ENCODE measurements at regions not wholly inside any gene's neighbourhood (a gene's known extent, or its start where the extent isn't known, plus 50 kb on each side); places are given as distances from the start of the nearest gene placed in this dataset.
A peak's percentile ranks its signal among the peaks of the same experiment; 100 is the strongest.

GRCh38 chr1:4529446-4530165 is 124.8 kb upstream of the AJAP1 start:
- peak; percentile 42 for DNase-seq (ENCODE audit: low spot score)

GRCh38 chr1:4530166-4530785 is 124.1 kb upstream of the AJAP1 start:
- peak; percentile 1 for DNase-seq (ENCODE audit: low spot score)

- peak; percentile 4 for DNase-seq (ENCODE audit: low spot score)
Observed at GRCh38 chr1:4531842-4532241, 122.6 kb upstream of the AJAP1 start.

- DNase-seq (ENCODE audit: low spot score) = peak; percentile 10
Observed at GRCh38 chr1:4532656-4533055, 121.8 kb upstream of the AJAP1 start.

- DNase-seq (ENCODE audit: low spot score) = no peak
Observed at GRCh38 chr1:4546911-4547310, 107.5 kb upstream of the AJAP1 start.

GRCh38 chr1:4549930-4550329 is 104.5 kb upstream of the AJAP1 start:
- DNase-seq (ENCODE audit: low spot score) = no peak

- DNase-seq (ENCODE audit: low spot score) = no peak
Observed at GRCh38 chr1:4550941-4551340, 103.5 kb upstream of the AJAP1 start.

- no peak for DNase-seq (ENCODE audit: low spot score)
Observed at GRCh38 chr1:4551706-4552105, 102.7 kb upstream of the AJAP1 start.

GRCh38 chr1:4553761-4554160 is 100.6 kb upstream of the AJAP1 start:
- no peak for DNase-seq (ENCODE audit: low spot score)

GRCh38 chr1:4554271-4554865 is 100.0 kb upstream of the AJAP1 start:
- DNase-seq (ENCODE audit: low spot score) = no peak

GRCh38 chr1:4557949-4558348 is 96.5 kb upstream of the AJAP1 start:
- no peak for DNase-seq (ENCODE audit: low spot score)

- DNase-seq (ENCODE audit: low spot score) = no peak
Observed at GRCh38 chr1:4561205-4561604, 93.2 kb upstream of the AJAP1 start.

- DNase-seq (ENCODE audit: low spot score) = no peak
Observed at GRCh38 chr1:4562321-4562720, 92.1 kb upstream of the AJAP1 start.

GRCh38 chr1:4563586-4563985 is 90.8 kb upstream of the AJAP1 start:
- DNase-seq (ENCODE audit: low spot score) = no peak

GRCh38 chr1:4564051-4564450 is 90.4 kb upstream of the AJAP1 start:
- no peak for DNase-seq (ENCODE audit: low spot score)

- DNase-seq (ENCODE audit: low spot score) = no peak
Observed at GRCh38 chr1:4565166-4565565, 89.2 kb upstream of the AJAP1 start.

GRCh38 chr1:4565801-4566449 is 88.5 kb upstream of the AJAP1 start:
- DNase-seq (ENCODE audit: low spot score) = no peak

- DNase-seq (ENCODE audit: low spot score) = no peak
Observed at GRCh38 chr1:4571263-4571662, 83.1 kb upstream of the AJAP1 start.

- DNase-seq (ENCODE audit: low spot score) = no peak
Observed at GRCh38 chr1:4573526-4573925, 80.9 kb upstream of the AJAP1 start.

GRCh38 chr1:4581807-4582206 is 72.6 kb upstream of the AJAP1 start:
- DNase-seq (ENCODE audit: low spot score) = no peak

- DNase-seq (ENCODE audit: low spot score) = no peak
Observed at GRCh38 chr1:4584449-4584848, 70.0 kb upstream of the AJAP1 start.

- DNase-seq (ENCODE audit: low spot score) = peak; percentile 77
Observed at GRCh38 chr1:4585216-4585615, 69.2 kb upstream of the AJAP1 start.

GRCh38 chr1:4585705-4586104 is 68.7 kb upstream of the AJAP1 start:
- no peak for DNase-seq (ENCODE audit: low spot score)
